Astrocyte of the cerebellum (primary cell): ENCODE measurements at regions not wholly inside any gene's neighbourhood (a gene's known extent, or its start where the extent isn't known, plus 50 kb on each side); places are given as distances from the start of the nearest gene placed in this dataset.

Experiments used
- DNase-seq: peaks from one replicate; pipeline ENCODE4 v3.0.0-alpha.2; 2011; ENCODE audit warnings: low read depth
- H3K4me3 ChIP-seq: 2 replicates; pipeline ENCODE4 v1.5.1; 2011; ENCODE audit warnings: mild to moderate bottlenecking, low read depth, low read length, moderate library complexity
- in situ Hi-C: cut with HindIII; loops from 2 replicates; pipeline ENCODE4 v1.10.0; 2017; ENCODE audit warnings: low sequenced_read_pairs
- TF ChIP-seq, protein P1 (sequence below): IDR thresholded peaks from 2 replicates; pipeline ENCODE4 v1.5.1; 2012; ENCODE audit warnings: low read length, low read depth, moderate library complexity, mild to moderate bottlenecking; ENCODE audit errors: missing control alignments

GRCh38 chr2:16452123-16452522, 213.5 kb downstream of the CYRIA start:
- TF ChIP-seq, protein P1, sequence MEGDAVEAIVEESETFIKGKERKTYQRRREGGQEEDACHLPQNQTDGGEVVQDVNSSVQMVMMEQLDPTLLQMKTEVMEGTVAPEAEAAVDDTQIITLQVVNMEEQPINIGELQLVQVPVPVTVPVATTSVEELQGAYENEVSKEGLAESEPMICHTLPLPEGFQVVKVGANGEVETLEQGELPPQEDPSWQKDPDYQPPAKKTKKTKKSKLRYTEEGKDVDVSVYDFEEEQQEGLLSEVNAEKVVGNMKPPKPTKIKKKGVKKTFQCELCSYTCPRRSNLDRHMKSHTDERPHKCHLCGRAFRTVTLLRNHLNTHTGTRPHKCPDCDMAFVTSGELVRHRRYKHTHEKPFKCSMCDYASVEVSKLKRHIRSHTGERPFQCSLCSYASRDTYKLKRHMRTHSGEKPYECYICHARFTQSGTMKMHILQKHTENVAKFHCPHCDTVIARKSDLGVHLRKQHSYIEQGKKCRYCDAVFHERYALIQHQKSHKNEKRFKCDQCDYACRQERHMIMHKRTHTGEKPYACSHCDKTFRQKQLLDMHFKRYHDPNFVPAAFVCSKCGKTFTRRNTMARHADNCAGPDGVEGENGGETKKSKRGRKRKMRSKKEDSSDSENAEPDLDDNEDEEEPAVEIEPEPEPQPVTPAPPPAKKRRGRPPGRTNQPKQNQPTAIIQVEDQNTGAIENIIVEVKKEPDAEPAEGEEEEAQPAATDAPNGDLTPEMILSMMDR: no peak
- no peak overlapping the region for H3K4me3 ChIP-seq
- no peak for DNase-seq
- in situ Hi-C loops: no loop called here

DNA sequence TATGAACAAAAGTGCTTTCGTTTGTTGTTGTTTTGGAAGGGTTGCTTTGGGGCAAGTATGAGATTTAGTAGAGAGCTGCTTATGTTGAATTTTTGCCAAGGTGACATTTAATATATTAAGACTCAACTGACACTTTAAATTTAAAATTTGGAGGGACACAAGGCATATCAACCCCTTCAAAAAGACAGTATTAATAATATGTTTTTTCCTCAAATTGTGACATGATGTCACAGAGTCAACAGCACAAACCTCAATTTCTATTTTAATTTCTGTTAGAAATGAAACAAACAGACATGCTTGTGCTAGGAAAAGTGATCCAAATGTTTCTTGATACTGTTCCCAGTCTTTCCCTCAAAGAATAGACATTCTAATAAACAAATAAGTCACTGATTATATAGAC, 218.9 kb downstream of the CYRIA start:
- no peak overlapping the region for H3K4me3 ChIP-seq
- in situ Hi-C loops: no loop called here
- no peak for DNase-seq
- TF ChIP-seq, protein P1: no peak

- TF ChIP-seq, protein P1: no peak
- in situ Hi-C loops: no loop called here
- no peak overlapping the region for H3K4me3 ChIP-seq
- DNase-seq: no peak
Measured at GRCh38 chr2:16442971-16443370, 222.7 kb downstream of the CYRIA start.

DNA sequence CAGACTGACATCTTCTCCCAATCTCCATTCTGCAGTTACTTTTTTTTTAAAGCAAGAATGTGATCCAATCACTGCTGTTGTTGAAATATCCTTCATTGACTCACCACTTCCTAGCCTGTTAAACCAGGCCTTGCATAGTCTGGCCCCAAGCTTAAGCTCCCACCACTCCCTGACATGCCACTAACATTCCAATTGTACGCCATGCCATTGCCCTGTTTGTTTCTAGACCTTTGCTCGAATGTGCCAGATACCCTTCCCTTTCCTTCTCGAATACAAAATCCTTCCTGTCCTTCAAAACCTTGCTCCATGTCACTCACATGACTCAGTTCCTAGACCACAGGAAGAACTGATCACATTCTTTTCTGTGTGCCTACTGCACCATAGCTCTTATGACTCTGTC, 224.2 kb downstream of the CYRIA start:
- no peak for DNase-seq
- no peak overlapping the region for H3K4me3 ChIP-seq
- TF ChIP-seq, protein P1: no peak
- in situ Hi-C loops: no loop called here

DNA sequence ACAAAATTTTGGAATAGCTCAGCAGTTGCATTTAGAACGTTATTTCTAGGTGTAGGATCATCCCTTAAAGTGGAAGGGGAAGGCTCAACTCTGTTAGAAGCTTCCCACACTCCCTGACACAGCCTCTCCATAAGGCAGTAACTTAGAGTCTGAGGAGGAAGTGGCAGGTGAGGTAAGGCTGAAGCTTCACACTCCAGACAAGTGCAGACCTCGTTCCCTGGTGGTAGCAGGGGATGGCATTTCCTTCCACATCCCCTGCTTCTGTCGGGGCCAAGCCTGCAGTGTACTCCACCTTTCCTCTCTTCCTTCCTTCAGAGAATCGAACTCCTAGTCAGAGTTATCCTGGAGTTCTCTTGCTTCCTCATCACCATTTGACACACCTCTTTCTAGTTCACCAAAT, 224.7 kb downstream of the CYRIA start:
- DNase-seq: no peak
- in situ Hi-C loops: no loop called here
- H3K4me3 ChIP-seq: no peak overlapping the region
- TF ChIP-seq, protein P1: no peak

GRCh38 chr2:16438613-16439321, 226.9 kb downstream of the CYRIA start:
- in situ Hi-C loops: no loop called here
- DNase-seq: no peak
- TF ChIP-seq, protein P1: no peak
- no peak overlapping the region for H3K4me3 ChIP-seq
